Thyroid gland (tissue), 4 donors: ENCODE measurements at regions not wholly inside any gene's neighbourhood (a gene's known extent, or its start where the extent isn't known, plus 50 kb on each side); places are given as distances from the start of the nearest gene placed in this dataset.
A peak's percentile ranks its signal among the peaks of the same experiment; 100 is the strongest.

Experiments
- DNase-seq, 2 donors: peaks; one replicate each; pipeline ENCODE4 v3.0.0-alpha.2; 2019
- H3K27ac ChIP-seq, 3 donors: fragments of 200-600 bp; sonication (generic); 1 replicate in 2 of 3; 2 replicates in 1 of 3; pipeline ENCODE4 v1.5.1; 2016 to 2019; ENCODE audit warnings: mild to moderate bottlenecking in 1 of 3, moderate library complexity in 1 of 3
- H3K27me3 ChIP-seq: fragments of 200-600 bp; sonication (generic); one replicate; pipeline ENCODE4 v1.5.1; 2019
- H3K36me3 ChIP-seq, 2 donors: fragments of 200-600 bp; sonication (generic); one replicate each; pipeline ENCODE4 v1.5.1; 2016 to 2019
- H3K4me1 ChIP-seq, 2 donors: fragments of 200-600 bp; sonication (generic); one replicate each; pipeline ENCODE4 v1.5.1; 2017 to 2019
- H3K4me3 ChIP-seq, 3 donors: fragments of 200-600 bp; sonication (generic); replicated peaks in 1 of 3; 1 replicate in 2 of 3; 2 replicates in 1 of 3; pipeline ENCODE4 v1.5.1; 2016; ENCODE audit warnings: mild to moderate bottlenecking in 1 of 3
- H3K9me3 ChIP-seq: fragments of 200-600 bp; sonication (generic); one replicate; pipeline ENCODE4 v1.5.1; 2017
- CTCF ChIP-seq, 6 experiments: fragments of 200-600 bp in 3 of 6; fragments of 450-650 bp in 3 of 6; sonication (generic) in 3 of 6; IDR thresholded peaks; one replicate each; pipeline ENCODE4 v1.5.1; 2016 to 2019; ENCODE audit warnings: antibody characterized with exemption in 6 of 6, mild to moderate bottlenecking in 2 of 6, inconsistent platforms in 1 of 6, moderate library complexity in 1 of 6
- POLR2A ChIP-seq, 2 donors: fragments of 450-650 bp; IDR thresholded peaks; one replicate each; pipeline ENCODE4 v1.6.1; 2017; ENCODE audit warnings: antibody characterized with exemption in 2 of 2, mild to moderate bottlenecking in 2 of 2, moderate library complexity in 1 of 2
- WGBS, 2 donors: methylation state at CpG; one replicate each; pipeline ENCODE4 v1.1.5; 2017; 5-methylcytosine and 5-hydroxymethylcytosine counted together
- intact Hi-C: fragments of 100-400 bp; cut with DNase I; formaldehyde crosslinking; loops from one replicate; pipeline ENCODE4 v1.15.1; 2023

- DNase-seq = peak; percentile 68 to 75
- WGBS, 2 donors = 23 to 25% methylated on average over 1 of the region's 1 CpG
- peak overlapping the region; percentile 77 to 95 (median 81) for H3K27ac ChIP-seq
- H3K9me3 ChIP-seq = no peaks in the 10 kb centered on the region
- intact Hi-C loops = no loop called here
- TF ChIP-seq CTCF (IDR thresholded peaks at IDR 0.05) (no peak), POLR2A (IDR thresholded peaks at IDR 0.05) (no peak)
- H3K4me1 ChIP-seq = peaks cover 15 to 17% of the 10 kb centered on the region in 2 donors
- H3K4me3 ChIP-seq = no peak overlapping the region
- no peaks in the 10 kb centered on the region for H3K36me3 ChIP-seq
- no peaks in the 10 kb centered on the region for H3K27me3 ChIP-seq
Observed at GRCh38 chr10:57743711-57744110, 524.0 kb downstream of the IPMK start.

GRCh38 chr10:57741751-57742150 lies 525.9 kb downstream of the IPMK start:
- no peak for DNase-seq
- Histone ChIP-seq H3K4me1 (peaks cover 15 to 17% of the 10 kb centered on the region in 2 donors), H3K27me3 (no peaks in the 10 kb centered on the region), H3K27ac (peak overlapping the region in 2 of 3 donors; percentile 18 to 95), H3K36me3 (no peaks in the 10 kb centered on the region), H3K9me3 (no peaks in the 10 kb centered on the region), H3K4me3 (no peak overlapping the region)
- no peak for TF ChIP-seq CTCF (IDR thresholded peaks at IDR 0.05)
- no peak for TF ChIP-seq POLR2A (IDR thresholded peaks at IDR 0.05)
- intact Hi-C loops = no loop called here
- 95 to 96% methylated on average over 3 of the region's 3 CpGs for WGBS, 2 donors

- H3K4me1 ChIP-seq = no peaks in the 10 kb centered on the region
- H3K27me3 ChIP-seq = no peaks in the 10 kb centered on the region
- no peaks in the 10 kb centered on the region for H3K9me3 ChIP-seq
- intact Hi-C loops = no loop called here
- no peaks in the 10 kb centered on the region for H3K36me3 ChIP-seq
- no peak for DNase-seq
- H3K4me3 ChIP-seq = no peak overlapping the region
- 75 to 81% methylated on average over 1 of the region's 1 CpG for WGBS, 2 donors
- H3K27ac ChIP-seq = no peak overlapping the region
- TF ChIP-seq CTCF (IDR thresholded peaks at IDR 0.05) (peak in 1 of 6 experiments; percentile 1), POLR2A (IDR thresholded peaks at IDR 0.05) (no peak)
Observed at GRCh38 chr10:57723305-57723704, 544.4 kb downstream of the IPMK start.

GRCh38 chr10:57716884-57717283 lies 550.8 kb downstream of the IPMK start:
- no peaks in the 10 kb centered on the region for H3K36me3 ChIP-seq
- no peak overlapping the region for H3K4me3 ChIP-seq
- H3K9me3 ChIP-seq = no peaks in the 10 kb centered on the region
- 60 to 70% methylated on average over 2 of the region's 2 CpGs for WGBS, 2 donors
- H3K27ac ChIP-seq = no peak overlapping the region
- H3K4me1 ChIP-seq = no peaks in the 10 kb centered on the region
- intact Hi-C loops = no loop called here
- peak in 5 of 6 experiments; percentile 14 to 79 (median 61) for TF ChIP-seq CTCF (IDR thresholded peaks at IDR 0.05)
- TF ChIP-seq POLR2A (IDR thresholded peaks at IDR 0.05) = no peak
- H3K27me3 ChIP-seq = no peaks in the 10 kb centered on the region
- no peak for DNase-seq

- Histone ChIP-seq H3K4me1 (no peaks in the 10 kb centered on the region), H3K9me3 (no peaks in the 10 kb centered on the region), H3K27me3 (no peaks in the 10 kb centered on the region), H3K27ac (no peak overlapping the region), H3K4me3 (no peak overlapping the region), H3K36me3 (no peaks in the 10 kb centered on the region)
- no peak for TF ChIP-seq POLR2A (IDR thresholded peaks at IDR 0.05)
- no peak for TF ChIP-seq CTCF (IDR thresholded peaks at IDR 0.05)
- no peak for DNase-seq
- intact Hi-C loops = no loop called here
- 73 to 87% methylated on average over 2 of the region's 2 CpGs for WGBS, 2 donors
Observed at GRCh38 chr10:57715233-57715632, 552.5 kb downstream of the IPMK start.
